GM23338 (cell line): ENCODE measurements at regions not wholly inside any gene's neighbourhood (a gene's known extent, or its start where the extent isn't known, plus 50 kb on each side); places are given as distances from the start of the nearest gene placed in this dataset.

Experiments used
- CTCF ChIP-seq, 2 experiments: fragments of 200-600 bp in 1 of 2; sonication (generic) in 1 of 2; conservative IDR thresholded peaks; 2 replicates each; pipeline versions ENCODE4 v1.5.1 to v1.6.1; 2016 to 2017; ENCODE audit warnings: antibody characterized with exemption in 2 of 2, low read depth in 2 of 2, mild to moderate bottlenecking in 2 of 2, moderate library complexity in 1 of 2
- EZH2 ChIP-seq: fragments of 200-600 bp; sonication (generic); IDR thresholded peaks from one replicate; pipeline ENCODE4 v1.8.0; 2017; ENCODE audit warnings: antibody characterized with exemption, mild to moderate bottlenecking, low read depth; ENCODE audit not compliant: unreplicated experiment
- EZH2phosphoT487 ChIP-seq: fragments of 200-600 bp; sonication (generic); IDR thresholded peaks from one replicate; pipeline ENCODE4 v1.8.1; 2018; ENCODE audit warnings: antibody characterized with exemption; ENCODE audit not compliant: unreplicated experiment
- POLR2AphosphoS5 ChIP-seq: IDR thresholded peaks from 2 replicates; pipeline ENCODE4 v1.6.1; 2016; ENCODE audit warnings: antibody characterized with exemption, low read depth
- TF ChIP-seq, protein P1 (sequence below): IDR thresholded peaks from one replicate; pipeline ENCODE4 v1.6.1; 2018; ENCODE audit warnings: antibody characterized with exemption; ENCODE audit not compliant: unreplicated experiment

DNA sequence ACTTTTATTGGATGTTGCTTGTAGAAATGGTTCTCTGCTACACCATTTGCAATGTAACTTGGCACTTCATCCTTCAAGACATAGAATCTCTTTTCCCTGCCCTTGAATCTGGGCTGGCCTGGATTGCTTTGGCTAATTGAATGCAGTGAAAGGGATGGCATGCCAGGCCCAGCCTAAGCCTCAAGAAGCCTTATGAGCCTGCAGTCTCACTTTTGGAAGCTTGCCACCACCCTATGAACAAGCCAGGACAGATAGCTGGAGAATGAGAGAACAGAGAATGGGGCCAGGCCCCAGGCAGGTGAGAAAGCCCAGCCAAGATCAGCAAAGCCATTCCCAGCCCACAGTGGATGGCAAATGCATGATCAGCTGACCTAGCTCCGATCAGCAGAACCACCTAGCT lies 117.0 kb upstream of the ADRA1D start:
- no peak for TF ChIP-seq POLR2AphosphoS5
- TF ChIP-seq CTCF (conservative IDR thresholded peaks at IDR 0.05; ENCODE audit: low read depth in 2 of 2): no peak
- TF ChIP-seq EZH2phosphoT487: no peak
- TF ChIP-seq EZH2: no peak
- TF ChIP-seq, protein P1, sequence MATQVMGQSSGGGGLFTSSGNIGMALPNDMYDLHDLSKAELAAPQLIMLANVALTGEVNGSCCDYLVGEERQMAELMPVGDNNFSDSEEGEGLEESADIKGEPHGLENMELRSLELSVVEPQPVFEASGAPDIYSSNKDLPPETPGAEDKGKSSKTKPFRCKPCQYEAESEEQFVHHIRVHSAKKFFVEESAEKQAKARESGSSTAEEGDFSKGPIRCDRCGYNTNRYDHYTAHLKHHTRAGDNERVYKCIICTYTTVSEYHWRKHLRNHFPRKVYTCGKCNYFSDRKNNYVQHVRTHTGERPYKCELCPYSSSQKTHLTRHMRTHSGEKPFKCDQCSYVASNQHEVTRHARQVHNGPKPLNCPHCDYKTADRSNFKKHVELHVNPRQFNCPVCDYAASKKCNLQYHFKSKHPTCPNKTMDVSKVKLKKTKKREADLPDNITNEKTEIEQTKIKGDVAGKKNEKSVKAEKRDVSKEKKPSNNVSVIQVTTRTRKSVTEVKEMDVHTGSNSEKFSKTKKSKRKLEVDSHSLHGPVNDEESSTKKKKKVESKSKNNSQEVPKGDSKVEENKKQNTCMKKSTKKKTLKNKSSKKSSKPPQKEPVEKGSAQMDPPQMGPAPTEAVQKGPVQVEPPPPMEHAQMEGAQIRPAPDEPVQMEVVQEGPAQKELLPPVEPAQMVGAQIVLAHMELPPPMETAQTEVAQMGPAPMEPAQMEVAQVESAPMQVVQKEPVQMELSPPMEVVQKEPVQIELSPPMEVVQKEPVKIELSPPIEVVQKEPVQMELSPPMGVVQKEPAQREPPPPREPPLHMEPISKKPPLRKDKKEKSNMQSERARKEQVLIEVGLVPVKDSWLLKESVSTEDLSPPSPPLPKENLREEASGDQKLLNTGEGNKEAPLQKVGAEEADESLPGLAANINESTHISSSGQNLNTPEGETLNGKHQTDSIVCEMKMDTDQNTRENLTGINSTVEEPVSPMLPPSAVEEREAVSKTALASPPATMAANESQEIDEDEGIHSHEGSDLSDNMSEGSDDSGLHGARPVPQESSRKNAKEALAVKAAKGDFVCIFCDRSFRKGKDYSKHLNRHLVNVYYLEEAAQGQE: no peak
